ENCODE measurements at regions not wholly inside any gene's neighbourhood (a gene's known extent, or its start where the extent isn't known, plus 50 kb on each side); places are given as distances from the start of the nearest gene placed in this dataset.

GRCh38 chrX:116281106-116281505 lies 110.6 kb downstream of the AGTR2 start:
- no peak overlapping the region for H3K9ac ChIP-seq (ENCODE audit: low read depth, low read length)
- DNase-seq, result no peak
- no peak overlapping the region for H4K8ac ChIP-seq (ENCODE audit: low read depth in 2 of 2, low read length in 2 of 2)
- no peak overlapping the region for H2BK20ac ChIP-seq (ENCODE audit: low read depth, low read length)
- no peak overlapping the region for H4K91ac ChIP-seq (ENCODE audit: insufficient read depth, low read depth, low read length)
- H4K5ac ChIP-seq (ENCODE audit: low read depth, low read length), result no peak overlapping the region
- H2AK9ac ChIP-seq (replicated peaks; ENCODE audit: low read depth, low read length, poor library complexity), result no peak overlapping the region
- H2AFZ ChIP-seq (replicated peaks; ENCODE audit: low read length, poor library complexity), result no peak overlapping the region
- no peaks in the 10 kb centered on the region for H3K4me1 ChIP-seq (ENCODE audit: control insufficient read depth, insufficient read depth, low read length)
- no peaks in the 10 kb centered on the region for H3K9me3 ChIP-seq (ENCODE audit: control insufficient read depth, insufficient read depth, low read length)
- no peak for ATAC-seq (ENCODE audit: low read depth)
- no peaks in the 10 kb centered on the region for H3K36me3 ChIP-seq (ENCODE audit: control insufficient read depth, insufficient read depth, low read length)
- H3K18ac ChIP-seq (ENCODE audit: low read depth, low read length), result no peak overlapping the region
- H2BK120ac ChIP-seq (ENCODE audit: low read depth, low read length), result no peak overlapping the region
- TF ChIP-seq CEBPB (IDR thresholded peaks at IDR 0.05; ENCODE audit: low read depth, low read length) (no peak), POLR2A (IDR thresholded peaks at IDR 0.05; ENCODE audit: low read depth, low read length) (no peak), MXI1 (IDR thresholded peaks at IDR 0.05; ENCODE audit: borderline replicate concordance, low read depth, low read length) (no peak)
- no peaks in the 10 kb centered on the region for H4K20me1 ChIP-seq (ENCODE audit: insufficient read depth, low read length)
- H3K23ac ChIP-seq (ENCODE audit: low read depth, low read length), result no peak overlapping the region
- no peak overlapping the region for H3K14ac ChIP-seq (replicated peaks; ENCODE audit: low read depth, low read length)
- no peak overlapping the region for H3K56ac ChIP-seq (ENCODE audit: extremely low read depth, insufficient read depth, low read length)
- dilution Hi-C loops (cut with HindIII; ENCODE audit: low sequenced_read_pairs, unreplicated experiment) (no loop called here), in situ Hi-C loops (cut with MboI; ENCODE audit: low sequenced_read_pairs) (no loop called here), intact Hi-C loops (cut with micrococcal nuclease) (no loop called here)
- no CpG with 5 or more reads among the region's 1 CpG for WGBS, 2 experiments (ENCODE audit: extremely low coverage in 2 of 2, insufficient read length in 1 of 2)
- H2BK5ac ChIP-seq (ENCODE audit: low read depth, low read length, poor library complexity, severe bottlenecking), result no peak overlapping the region
- H3K4me3 ChIP-seq (ENCODE audit: insufficient read depth, low read depth, low read length), result no peak overlapping the region
- no peak overlapping the region for H3K4ac ChIP-seq (ENCODE audit: low read depth, low read length)
- no peaks in the 10 kb centered on the region for H3K27me3 ChIP-seq (ENCODE audit: control insufficient read depth, insufficient read depth, low read length)
- H3K27ac ChIP-seq (ENCODE audit: insufficient read depth, low read length), result no peak overlapping the region
- no peaks in the 10 kb centered on the region for H3K79me1 ChIP-seq (ENCODE audit: low read depth in 1 of 2, low read length in 2 of 2)
- POLR2A ChIA-PET (ENCODE audit: unreplicated experiment), result no interaction called here
- CTCF ChIA-PET, result no interaction called here
- H2AK5ac ChIP-seq (ENCODE audit: low read depth, low read length), result no peak overlapping the region
- no peak overlapping the region for H3K4me2 ChIP-seq (ENCODE audit: low read depth, low read length)
- H3K9me1 ChIP-seq (ENCODE audit: insufficient read depth, low read length), result no peaks in the 10 kb centered on the region
- BruUV-seq (replicated peaks), result no TSS peak
- H2BK15ac ChIP-seq (ENCODE audit: low read depth, low read length), result no peak overlapping the region

Data from IMR-90 (cell line).